H1 (cell line): ENCODE measurements at regions not wholly inside any gene's neighbourhood (a gene's known extent, or its start where the extent isn't known, plus 50 kb on each side); places are given as distances from the start of the nearest gene placed in this dataset.

Experiments
- CTCF ChIA-PET: fragments of 300-600 bp; sonication (Branson Sonifier 250); formaldehyde crosslinking; loops from one replicate; lab custom pipeline; 2021; ENCODE audit not compliant: partially characterized antibody; lab: Charles Lee
- POLR2A ChIA-PET: fragments of 300-600 bp; sonication (Branson Sonifier 250); formaldehyde crosslinking; loops from one replicate; lab custom pipeline; 2021; ENCODE audit warnings: inconsistent platforms; ENCODE audit not compliant: partially characterized antibody; lab: Charles Lee
- DNase-seq, 2 experiments: peaks; one replicate each; pipeline versions ENCODE4 v3.0.0 to v3.0.0-alpha.2; 2010 to 2022; ENCODE audit warnings: low spot score in 2 of 2, low read depth in 1 of 2, mixed read lengths in 1 of 2
- FAIRE-seq: peaks from 2 replicates; lab custom pipeline; 2011; peaks lifted over from hg19 to GRCh38; lab: Jason Lieb, UNC
- H2AFZ ChIP-seq: 2 replicates; pipeline ENCODE4 v1.8.1; 2012; ENCODE audit warnings: low read length, inconsistent platforms
- H2AK5ac ChIP-seq: 2 replicates; pipeline ENCODE4 v1.6.1; 2013; ENCODE audit warnings: low read depth, low read length
- H2BK120ac ChIP-seq: replicated peaks from 2 replicates; pipeline ENCODE3; 2013; ENCODE audit warnings: low read depth, low read length, inconsistent platforms
- H2BK12ac ChIP-seq: 2 replicates; pipeline ENCODE4 v1.6.1; 2013; ENCODE audit warnings: low read depth, low read length
- H2BK15ac ChIP-seq: 2 replicates; pipeline ENCODE4 v1.6.1; 2013; ENCODE audit warnings: low read length
- H2BK20ac ChIP-seq: 2 replicates; pipeline ENCODE4 v1.6.1; 2013; ENCODE audit warnings: low read length
- H2BK5ac ChIP-seq: 2 replicates; pipeline ENCODE4 v1.6.1; 2013; ENCODE audit warnings: low read depth, low read length
- H3K14ac ChIP-seq: 2 replicates; pipeline ENCODE4 v1.6.1; 2013; ENCODE audit warnings: inconsistent platforms; ENCODE audit not compliant: insufficient read length
- H3K18ac ChIP-seq: 2 replicates; pipeline ENCODE4 v1.6.1; 2013; ENCODE audit warnings: low read length; ENCODE audit errors: extremely low read depth
- H3K23ac ChIP-seq: 2 replicates; pipeline ENCODE4 v1.6.1; 2013; ENCODE audit warnings: inconsistent platforms; ENCODE audit not compliant: insufficient read length
- H3K23me2 ChIP-seq: 2 replicates; pipeline ENCODE4 v1.6.1; 2013; ENCODE audit warnings: low read depth, low read length
- H3K27ac ChIP-seq: 2 replicates; pipeline ENCODE4 v1.6.1; 2011; ENCODE audit warnings: low read depth, low read length, inconsistent platforms
- H3K27me3 ChIP-seq, 4 experiments: replicated peaks in 1 of 4; 1 replicate in 1 of 4; 2 replicates in 3 of 4; pipeline versions ENCODE4 v1.6.1 to v1.8.1; 2011 to 2013; ENCODE audit warnings: low read length in 3 of 4, mild to moderate bottlenecking in 3 of 4, inconsistent platforms in 2 of 4, mixed read lengths in 2 of 4, moderate library complexity in 1 of 4; ENCODE audit not compliant: control insufficient read depth in 3 of 4, insufficient read depth in 3 of 4; ENCODE audit errors: extremely low read depth in 1 of 4
- H3K36me3 ChIP-seq, 4 experiments: 2 replicates each; pipeline versions ENCODE4 v1.6.1 to v1.8.1; 2011 to 2013; ENCODE audit warnings: mild to moderate bottlenecking in 4 of 4, low read length in 3 of 4, moderate library complexity in 2 of 4, control low read depth in 1 of 4, inconsistent platforms in 1 of 4; ENCODE audit not compliant: insufficient read depth in 4 of 4, control insufficient read depth in 2 of 4
- H3K4ac ChIP-seq: replicated peaks from 2 replicates; pipeline ENCODE3; 2013; ENCODE audit warnings: low read length, low read depth, mixed read lengths, inconsistent platforms; ENCODE audit not compliant: insufficient read length
- H3K4me1 ChIP-seq, 4 experiments: replicated peaks in 1 of 4; 1 replicate in 1 of 4; 2 replicates in 3 of 4; pipeline versions ENCODE4 v1.6.1 to v1.8.1; 2011 to 2013; ENCODE audit warnings: low read length in 3 of 4, inconsistent platforms in 2 of 4, mixed read lengths in 1 of 4; ENCODE audit not compliant: insufficient read depth in 4 of 4, control insufficient read depth in 3 of 4
- H3K4me2 ChIP-seq, 2 experiments: 2 replicates each; pipeline versions ENCODE4 v1.6.1 to v1.8.1; 2011 to 2013; ENCODE audit warnings: low read depth in 2 of 2, low read length in 2 of 2, control low read depth in 1 of 2, inconsistent platforms in 1 of 2, mild to moderate bottlenecking in 1 of 2; ENCODE audit not compliant: insufficient read depth in 1 of 2
- H3K4me3 ChIP-seq, 4 experiments: fragments of 200-600, 300-600 bp in 1 of 4; sonication (generic), shearing (Covaris generic), sonication (Bioruptor Twin) in 1 of 4; 2 replicates each; pipeline versions ENCODE4 v1.5.1 to v1.8.1; 2011 to 2016; ENCODE audit warnings: low read length in 4 of 4, low read depth in 3 of 4, control low read depth in 2 of 4, inconsistent platforms in 2 of 4, mild to moderate bottlenecking in 2 of 4, mixed read lengths in 1 of 4, moderate library complexity in 1 of 4; ENCODE audit not compliant: insufficient read depth in 2 of 4; ENCODE audit errors: extremely low read depth in 1 of 4
- H3K56ac ChIP-seq: replicated peaks from 2 replicates; pipeline ENCODE3; 2013; ENCODE audit warnings: low read depth, mild to moderate bottlenecking, mixed read lengths, low read length, inconsistent platforms; ENCODE audit not compliant: insufficient read length
- H3K79me1 ChIP-seq: 2 replicates; pipeline ENCODE4 v1.6.1; 2013; ENCODE audit warnings: low read depth, low read length, control low read depth
- H3K79me2 ChIP-seq, 2 experiments: 2 replicates each; pipeline versions ENCODE4 v1.6.1 to v1.8.1; 2012 to 2013; ENCODE audit warnings: low read length in 2 of 2, mild to moderate bottlenecking in 2 of 2, inconsistent platforms in 1 of 2; ENCODE audit not compliant: insufficient read depth in 2 of 2, control insufficient read depth in 1 of 2
- H3K9ac ChIP-seq, 4 experiments: replicated peaks in 1 of 4; 1 replicate in 1 of 4; 2 replicates in 3 of 4; pipeline versions ENCODE4 v1.6.1 to v1.8.1; 2011 to 2013; ENCODE audit warnings: low read depth in 3 of 4, low read length in 3 of 4, control low read depth in 2 of 4, mild to moderate bottlenecking in 2 of 4, moderate library complexity in 2 of 4, inconsistent platforms in 1 of 4; ENCODE audit errors: extremely low read depth in 1 of 4
- H3K9me3 ChIP-seq, 2 experiments: 2 replicates each; pipeline versions ENCODE4 v1.6.1 to v1.8.1; 2012 to 2013; ENCODE audit warnings: mild to moderate bottlenecking in 2 of 2, moderate library complexity in 2 of 2, control low read depth in 1 of 2, inconsistent platforms in 1 of 2, low read depth in 1 of 2, low read length in 1 of 2, mixed read lengths in 1 of 2; ENCODE audit not compliant: insufficient read depth in 2 of 2
- H4K20me1 ChIP-seq, 2 experiments: replicated peaks in 1 of 2; 2 replicates each; pipeline versions ENCODE3 to v1.8.1; 2011 to 2013; ENCODE audit warnings: inconsistent platforms in 2 of 2, low read length in 2 of 2, mild to moderate bottlenecking in 1 of 2; ENCODE audit not compliant: insufficient read depth in 2 of 2, control insufficient read depth in 1 of 2
- H4K5ac ChIP-seq: 2 replicates; pipeline ENCODE4 v1.6.1; 2013; ENCODE audit warnings: low read length, low read depth, mixed read lengths, inconsistent platforms; ENCODE audit not compliant: insufficient read length
- H4K8ac ChIP-seq: 2 replicates; pipeline ENCODE4 v1.8.0; 2013; ENCODE audit warnings: mild to moderate bottlenecking, moderate library complexity, low read length, inconsistent platforms; ENCODE audit not compliant: insufficient read depth; ENCODE audit errors: extremely low read depth
- H4K91ac ChIP-seq: replicated peaks from 2 replicates; pipeline ENCODE3; 2013; ENCODE audit warnings: low read length, mixed read lengths, inconsistent platforms; ENCODE audit not compliant: insufficient read length
- BACH1 ChIP-seq: IDR thresholded peaks from 2 replicates; pipeline ENCODE4 v1.6.1; 2012; ENCODE audit warnings: low read length, improper control_type of control experiment
- GABPA ChIP-seq: IDR thresholded peaks from 2 replicates; pipeline ENCODE4 v1.6.1; 2011; ENCODE audit warnings: mild to moderate bottlenecking, low read length, moderate library complexity, borderline replicate concordance; ENCODE audit not compliant: insufficient read depth
- HDAC2 ChIP-seq, 2 experiments: fragments of 300-600 bp in 1 of 2; sonication (generic) in 1 of 2; IDR thresholded peaks; 2 replicates each; pipeline ENCODE4 v1.6.1; 2011 to 2012; ENCODE audit warnings: low read depth in 2 of 2, low read length in 2 of 2, mild to moderate bottlenecking in 2 of 2, moderate library complexity in 2 of 2, borderline replicate concordance in 1 of 2, inconsistent platforms in 1 of 2
- JUND ChIP-seq: IDR thresholded peaks from 2 replicates; pipeline ENCODE4 v1.6.1; 2011; ENCODE audit warnings: mild to moderate bottlenecking, improper control_type of control experiment, low read length
- KDM4A ChIP-seq: IDR thresholded peaks from one replicate; pipeline ENCODE4 v1.7.1; 2012; ENCODE audit warnings: low read depth, mild to moderate bottlenecking, moderate library complexity, low read length, inconsistent platforms; ENCODE audit not compliant: severe bottlenecking
- KDM5A ChIP-seq: fragments of 200-600 bp; IDR thresholded peaks from 2 replicates; pipeline ENCODE4 v1.7.1; 2012; ENCODE audit warnings: mild to moderate bottlenecking, low read length, inconsistent platforms, mixed read lengths
- MAFK ChIP-seq: IDR thresholded peaks from 2 replicates; pipeline ENCODE4 v1.6.1; 2012; ENCODE audit warnings: low read depth, mild to moderate bottlenecking, improper control_type of control experiment, low read length
- POLR2AphosphoS5 ChIP-seq: IDR thresholded peaks from 2 replicates; pipeline ENCODE4 v1.6.1; 2011; ENCODE audit warnings: low read depth, low read length
- SIX5 ChIP-seq: IDR thresholded peaks from 2 replicates; pipeline ENCODE4 v1.6.1; 2011; ENCODE audit warnings: mild to moderate bottlenecking, low read depth, low read length
- SP4 ChIP-seq: IDR thresholded peaks from 2 replicates; pipeline ENCODE4 v1.6.1; 2012; ENCODE audit warnings: low read length, inconsistent platforms
- USF2 ChIP-seq: IDR thresholded peaks from 2 replicates; pipeline ENCODE4 v1.6.1; 2011; ENCODE audit warnings: low read length, improper control_type of control experiment
- WGBS, 2 experiments: shearing (Covaris generic) in 1 of 2; methylation state at CpG; one replicate each; pipeline versions ENCODE4 v1.1.6 to v1.1.7; 2013 to 2015; ENCODE audit warnings: low lambda C conversion rate in 2 of 2, mixed read lengths in 2 of 2, inconsistent platforms in 1 of 2, low coverage in 1 of 2, missing lambda C conversion rate in 1 of 2; ENCODE audit not compliant: insufficient replicate concordance in 2 of 2, insufficient coverage in 1 of 2, insufficient read length in 1 of 2; ENCODE audit errors: extremely low coverage in 1 of 2, missing lambda C conversion rate in 1 of 2; 5-methylcytosine and 5-hydroxymethylcytosine counted together

GRCh38 chr16:51524555-51525373 is 373.7 kb upstream of the SALL1 start:
- Histone ChIP-seq H3K4me2 (no peak overlapping the region), H3K23me2 (no peaks in the 10 kb centered on the region), H2BK120ac (no peak overlapping the region), H3K56ac (no peak overlapping the region), H3K4ac (no peak overlapping the region), H2BK12ac (no peak overlapping the region), H2BK15ac (no peak overlapping the region), H3K79me2 (no peaks in the 10 kb centered on the region), H3K79me1 (no peaks in the 10 kb centered on the region; the same call in 1 of the 2 replicates), H4K91ac (no peak overlapping the region), H3K9ac (no peak overlapping the region), H2AK5ac (no peak overlapping the region), H2BK20ac (peak overlapping the region; percentile 67; the same call in 1 of the 2 replicates), H2AFZ (no peak overlapping the region), H3K9me3 (0 out of 4 replicates have a peak, but pooled peaks cover 0 to 3% of the 10 kb centered on the region in 2 experiments), H4K20me1 (no peaks in the 10 kb centered on the region), H3K36me3 (no peaks in the 10 kb centered on the region), H3K23ac (no peak overlapping the region), H4K8ac (no peak overlapping the region), H3K18ac (no peak overlapping the region), H2BK5ac (no peak overlapping the region), H3K14ac (no peak overlapping the region), H3K4me1 (peaks cover 2 to 6% (median 4%) of the 10 kb centered on the region in 4 experiments; a peak in 4 of 7 replicates), H3K27ac (no peak overlapping the region), H3K27me3 (no peaks in the 10 kb centered on the region), H4K5ac (no peak overlapping the region), H3K4me3 (no peak overlapping the region)
- ChIA-PET POLR2A (interaction anchor here (0.6 kb wide), 1 partner anchor 113 kb away, joined by 3 read pairs; no protein-coding TSS in a partner anchor), CTCF (interaction anchor here (0.6 to 0.8 kb wide), 2 partner anchors 378 to 511 kb away, joined by 3 to 6 read pairs; no protein-coding TSS in a partner anchor)
- FAIRE-seq: no peak
- WGBS, 2 experiments: 74% methylated on average over 6 of the region's 6 CpGs; no CpG with 5 or more reads in 1 of the 2 experiments
- no peak for DNase-seq
- no peak for TF ChIP-seq BACH1
- TF ChIP-seq JUND: no peak
- TF ChIP-seq POLR2AphosphoS5: no peak
- TF ChIP-seq GABPA: no peak
- no peak for TF ChIP-seq KDM4A
- TF ChIP-seq SP4: no peak
- TF ChIP-seq MAFK: no peak
- no peak for TF ChIP-seq USF2
- no peak for TF ChIP-seq KDM5A
- TF ChIP-seq SIX5: no peak
- TF ChIP-seq HDAC2 (IDR thresholded peaks at IDR 0.05; ENCODE audit: borderline replicate concordance in 1 of 2, low read depth in 2 of 2, low read length in 2 of 2): no peak
